Spleen (tissue), 11 donors: ENCODE measurements at regions not wholly inside any gene's neighbourhood (a gene's known extent, or its start where the extent isn't known, plus 50 kb on each side); places are given as distances from the start of the nearest gene placed in this dataset.

Experiments
- DNase-seq: peaks from one replicate; pipeline ENCODE4 v3.0.0-alpha.2; 2020
- H3K27ac ChIP-seq, 8 donors: fragments of 200-600 bp; sonication (generic) in 7 of 8; 1 replicate in 4 of 8; 2 replicates in 4 of 8; pipeline versions ENCODE4 v1.5.0 to v1.8.0; 2016 to 2021; ENCODE audit warnings: inconsistent platforms in 4 of 8, mild to moderate bottlenecking in 4 of 8, moderate library complexity in 1 of 8
- H3K27me3 ChIP-seq, 7 donors: fragments of 200-600 bp; sonication (generic) in 6 of 7; replicated peaks in 1 of 7; 1 replicate in 4 of 7; 2 replicates in 3 of 7; pipeline versions ENCODE4 v1.5.0 to v1.8.0; 2016 to 2021; ENCODE audit warnings: inconsistent platforms in 3 of 7, mild to moderate bottlenecking in 1 of 7
- H3K36me3 ChIP-seq, 6 donors: fragments of 200-600 bp; sonication (generic) in 5 of 6; 1 replicate in 4 of 6; 2 replicates in 2 of 6; pipeline versions ENCODE4 v1.5.0 to v1.8.0; 2016 to 2021; ENCODE audit warnings: inconsistent platforms in 2 of 6
- H3K4me1 ChIP-seq, 6 donors: fragments of 200-600 bp; sonication (generic) in 5 of 6; 1 replicate in 3 of 6; 2 replicates in 3 of 6; pipeline versions ENCODE4 v1.5.0 to v1.8.0; 2016 to 2021; ENCODE audit warnings: inconsistent platforms in 3 of 6
- H3K4me3 ChIP-seq, 8 donors: fragments of 200-600 bp; sonication (generic) in 7 of 8; 1 replicate in 4 of 8; 2 replicates in 4 of 8; pipeline versions ENCODE4 v1.5.0 to v1.8.0; 2016 to 2021; ENCODE audit warnings: inconsistent platforms in 4 of 8, mild to moderate bottlenecking in 4 of 8, moderate library complexity in 2 of 8
- H3K9me3 ChIP-seq, 8 donors: fragments of 200-600 bp; sonication (generic) in 7 of 8; 1 replicate in 4 of 8; 2 replicates in 4 of 8; pipeline versions ENCODE4 v1.5.0 to v1.8.0; 2016 to 2021; ENCODE audit warnings: inconsistent platforms in 4 of 8
- POLR2A ChIP-seq, 3 donors: fragments of 450-650 bp; IDR thresholded peaks; one replicate each; pipeline ENCODE4 v1.5.1; 2017; ENCODE audit warnings: antibody characterized with exemption in 3 of 3, mild to moderate bottlenecking in 1 of 3
- POLR2AphosphoS5 ChIP-seq, 3 donors: sonication (generic); formaldehyde crosslinking; IDR thresholded peaks; one replicate each; pipeline ENCODE4 v1.5.1; 2017; ENCODE audit warnings: antibody characterized with exemption in 3 of 3
- WGBS, 5 donors: extraction: QIAGEN DNeasy Blood & Tissue Kit in 3 of 5; methylation state at CpG; one replicate each; pipeline versions ENCODE4 v1.1.5 to v1.1.7; 2013 to 2018; 5-methylcytosine and 5-hydroxymethylcytosine counted together
- intact Hi-C: fragments of 100-400 bp; cut with DNase I; formaldehyde crosslinking; loops from one replicate; pipeline ENCODE4 v1.15.0; 2023; ENCODE audit warnings: low total_unique reads
- TF ChIP-seq, protein P1 (sequence below), 11 experiments: fragments of 200-600 bp in 7 of 11; fragments of 450-650 bp in 4 of 11; sonication (generic) in 4 of 11; IDR thresholded peaks in 8 of 11; conservative IDR thresholded peaks in 3 of 11; 1 replicate in 7 of 11; 2 replicates in 4 of 11; pipeline versions ENCODE4 v1.4.0 to v1.8.0; 2016 to 2021; ENCODE audit warnings: antibody characterized with exemption in 11 of 11, inconsistent platforms in 4 of 11, mild to moderate bottlenecking in 1 of 11
- donor health status: healthy with polysubstance abuse.
- donor health status: DM: no; HTN: no; CAD: no; lungs with moderate emphysema.
- donor health status: DM: no; HTN: no; CAD: no.
- donor health status: Bipolar disorder and iron deficiency.
- donor health status: healthy.
- donor health status: DM: no; HTN: no; CAD: no.
- donor health status: DM: yes; HTN: yes; CAD: no.

GRCh38 chr21:27129694-27130093 lies 162.8 kb upstream of the ADAMTS5 start:
- Histone ChIP-seq H3K9me3 (peaks cover 0 to 5% (median 0%) of the 10 kb centered on the region in 8 donors), H3K27ac (peak overlapping the region in 6 of 8 donors; percentile 9 to 63 (median 36)), H3K4me3 (no peak overlapping the region), H3K27me3 (no peaks in the 10 kb centered on the region), H3K4me1 (no peaks in the 10 kb centered on the region), H3K36me3 (no peaks in the 10 kb centered on the region)
- TF ChIP-seq POLR2AphosphoS5 (IDR thresholded peaks at IDR 0.05), result no peak
- no peak for DNase-seq
- intact Hi-C loops, result no loop called here

- DNase-seq, result no peak
- Histone ChIP-seq H3K9me3 (peaks cover 0 to 5% (median 0%) of the 10 kb centered on the region in 8 donors), H3K36me3 (no peaks in the 10 kb centered on the region), H3K4me3 (no peak overlapping the region), H3K4me1 (no peaks in the 10 kb centered on the region), H3K27me3 (no peaks in the 10 kb centered on the region), H3K27ac (peak overlapping the region in 6 of 8 donors; percentile 9 to 63 (median 36))
- no peak for TF ChIP-seq POLR2A (IDR thresholded peaks at IDR 0.05)
- TF ChIP-seq POLR2AphosphoS5 (IDR thresholded peaks at IDR 0.05), result peak in 1 of 3 donors; percentile 14
- intact Hi-C loops, result no loop called here
- WGBS, 5 donors, result 42 to 79% (median 59%) methylated on average over 1 of the region's 1 CpG
These were observed 162.3 kb upstream of the ADAMTS5 start for GRCh38 chr21:27129215-27129614.

DNA sequence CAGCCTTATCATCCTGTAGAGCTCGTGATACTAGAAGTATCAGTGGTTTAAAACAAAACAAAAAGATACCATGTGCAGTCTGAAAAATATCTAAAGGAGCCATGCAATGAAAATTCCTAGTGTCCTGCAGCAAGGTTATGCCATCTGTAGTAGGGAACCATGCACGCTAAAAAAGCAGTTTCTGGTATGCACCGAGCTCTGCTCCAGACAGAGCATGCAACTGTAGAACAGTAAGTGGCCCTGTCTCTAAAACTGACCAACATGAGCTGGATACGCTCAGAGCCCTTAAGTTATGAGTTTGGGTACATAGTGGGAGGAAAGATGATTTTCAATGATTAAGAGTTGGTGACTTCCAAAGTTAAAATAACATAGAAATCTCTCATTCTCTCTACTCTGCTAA lies 159.3 kb upstream of the ADAMTS5 start:
- H3K27ac ChIP-seq, result no peak overlapping the region
- H3K36me3 ChIP-seq, result no peaks in the 10 kb centered on the region
- peaks cover 0 to 4% (median 0%) of the 10 kb centered on the region in 8 donors for H3K9me3 ChIP-seq
- H3K4me1 ChIP-seq, result no peaks in the 10 kb centered on the region
- DNase-seq, result no peak
- no peak for TF ChIP-seq POLR2A (IDR thresholded peaks at IDR 0.05)
- no peak for TF ChIP-seq POLR2AphosphoS5 (IDR thresholded peaks at IDR 0.05)
- TF ChIP-seq, protein P1, sequence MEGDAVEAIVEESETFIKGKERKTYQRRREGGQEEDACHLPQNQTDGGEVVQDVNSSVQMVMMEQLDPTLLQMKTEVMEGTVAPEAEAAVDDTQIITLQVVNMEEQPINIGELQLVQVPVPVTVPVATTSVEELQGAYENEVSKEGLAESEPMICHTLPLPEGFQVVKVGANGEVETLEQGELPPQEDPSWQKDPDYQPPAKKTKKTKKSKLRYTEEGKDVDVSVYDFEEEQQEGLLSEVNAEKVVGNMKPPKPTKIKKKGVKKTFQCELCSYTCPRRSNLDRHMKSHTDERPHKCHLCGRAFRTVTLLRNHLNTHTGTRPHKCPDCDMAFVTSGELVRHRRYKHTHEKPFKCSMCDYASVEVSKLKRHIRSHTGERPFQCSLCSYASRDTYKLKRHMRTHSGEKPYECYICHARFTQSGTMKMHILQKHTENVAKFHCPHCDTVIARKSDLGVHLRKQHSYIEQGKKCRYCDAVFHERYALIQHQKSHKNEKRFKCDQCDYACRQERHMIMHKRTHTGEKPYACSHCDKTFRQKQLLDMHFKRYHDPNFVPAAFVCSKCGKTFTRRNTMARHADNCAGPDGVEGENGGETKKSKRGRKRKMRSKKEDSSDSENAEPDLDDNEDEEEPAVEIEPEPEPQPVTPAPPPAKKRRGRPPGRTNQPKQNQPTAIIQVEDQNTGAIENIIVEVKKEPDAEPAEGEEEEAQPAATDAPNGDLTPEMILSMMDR (IDR thresholded peaks at IDR 0.05 in 8 of 11, conservative IDR thresholded peaks at IDR 0.05 in 3 of 11), result no peak
- no peaks in the 10 kb centered on the region for H3K27me3 ChIP-seq
- no peak overlapping the region for H3K4me3 ChIP-seq
- 64 to 77% (median 73%) methylated on average over 4 of the region's 4 CpGs for WGBS, 5 donors
- intact Hi-C loops, result no loop called here

- Histone ChIP-seq H3K4me3 (no peak overlapping the region), H3K27me3 (no peaks in the 10 kb centered on the region), H3K36me3 (no peaks in the 10 kb centered on the region), H3K27ac (no peak overlapping the region), H3K9me3 (peaks cover 0 to 4% (median 0%) of the 10 kb centered on the region in 8 donors), H3K4me1 (no peaks in the 10 kb centered on the region)
- intact Hi-C loops, result no loop called here
- DNase-seq, result no peak
- TF ChIP-seq POLR2A (IDR thresholded peaks at IDR 0.05) (no peak), POLR2AphosphoS5 (IDR thresholded peaks at IDR 0.05) (no peak)
- TF ChIP-seq, protein P1 (IDR thresholded peaks at IDR 0.05 in 8 of 11, conservative IDR thresholded peaks at IDR 0.05 in 3 of 11), result no peak
These were observed 155.8 kb upstream of the ADAMTS5 start for GRCh38 chr21:27122686-27123085.

- DNase-seq, result no peak
- TF ChIP-seq POLR2AphosphoS5 (IDR thresholded peaks at IDR 0.05) (no peak), POLR2A (IDR thresholded peaks at IDR 0.05) (no peak)
- TF ChIP-seq, protein P1 (IDR thresholded peaks at IDR 0.05 in 8 of 11, conservative IDR thresholded peaks at IDR 0.05 in 3 of 11), result no peak
- intact Hi-C loops, result no loop called here
- WGBS, 5 donors, result 84 to 95% (median 91%) methylated on average over 2 of the region's 2 CpGs
- Histone ChIP-seq H3K27me3 (no peaks in the 10 kb centered on the region), H3K9me3 (no peaks in the 10 kb centered on the region), H3K4me3 (no peak overlapping the region), H3K4me1 (no peaks in the 10 kb centered on the region), H3K36me3 (no peaks in the 10 kb centered on the region), H3K27ac (no peak overlapping the region)
These were observed 147.2 kb upstream of the ADAMTS5 start for GRCh38 chr21:27114111-27114510.
